HG02610 (cell line): ENCODE measurements at regions not wholly inside any gene's neighbourhood (a gene's known extent, or its start where the extent isn't known, plus 50 kb on each side); places are given as distances from the start of the nearest gene placed in this dataset.
"Not testable (repeated sequence)": the region's sequence is repeated elsewhere in the genome, so short reads cannot be mapped to it uniquely, and the experiment has no call there.

Experiments used
- ATAC-seq: cut with Tn5 transposase; IDR thresholded peaks from one replicate; pipeline ENCODE4 v1.9.1; 2021; ENCODE audit warnings: mild to moderate bottlenecking, moderate library complexity; ENCODE audit not compliant: unreplicated experiment

GRCh38 chr3:193114431-193115340 lies 126.3 kb upstream of the PLAAT1 start:
- no peak for ATAC-seq

- ATAC-seq = no peak
These were observed 124.2 kb upstream of the PLAAT1 start for GRCh38 chr3:193116871-193117270.

GRCh38 chr3:193118907-193119306 lies 122.1 kb upstream of the PLAAT1 start:
- no peak for ATAC-seq

GRCh38 chr3:193119926-193120325 lies 121.1 kb upstream of the PLAAT1 start:
- no peak for ATAC-seq

- no peak for ATAC-seq
These were observed 116.2 kb upstream of the PLAAT1 start for GRCh38 chr3:193124861-193125260.

GRCh38 chr3:193129607-193130006 lies 111.4 kb upstream of the PLAAT1 start:
- no peak for ATAC-seq

- ATAC-seq = no peak
These were observed 110.4 kb upstream of the PLAAT1 start for GRCh38 chr3:193130576-193130975.

GRCh38 chr3:193132241-193132640 lies 108.8 kb upstream of the PLAAT1 start:
- ATAC-seq = no peak

- no peak for ATAC-seq
These were observed 108.1 kb upstream of the PLAAT1 start for GRCh38 chr3:193132964-193133363.

GRCh38 chr3:193134856-193135255 lies 106.2 kb upstream of the PLAAT1 start:
- ATAC-seq = no peak

GRCh38 chr3:193140381-193140780 lies 100.6 kb upstream of the PLAAT1 start:
- ATAC-seq = no peak

GRCh38 chr3:193145248-193145647 lies 95.8 kb upstream of the PLAAT1 start:
- no peak for ATAC-seq

- ATAC-seq = no peak
These were observed 92.1 kb upstream of the PLAAT1 start for GRCh38 chr3:193148688-193149473.

GRCh38 chr3:193149998-193150397 lies 91.0 kb upstream of the PLAAT1 start:
- no peak for ATAC-seq

GRCh38 chr3:193155044-193155781 lies 85.8 kb upstream of the PLAAT1 start:
- not testable (repeated sequence) for ATAC-seq

GRCh38 chr3:193157051-193157450 lies 84.0 kb upstream of the PLAAT1 start:
- ATAC-seq = no peak

- ATAC-seq = no peak
These were observed 75.4 kb upstream of the PLAAT1 start for GRCh38 chr3:193165431-193166120.

GRCh38 chr3:193168931-193169330 lies 72.1 kb upstream of the PLAAT1 start:
- no peak for ATAC-seq

- ATAC-seq = no peak
These were observed 66.9 kb upstream of the PLAAT1 start for GRCh38 chr3:193174140-193174539.

- not testable (repeated sequence) for ATAC-seq
These were observed 61.5 kb upstream of the PLAAT1 start for GRCh38 chr3:193179332-193180012.
